Testis (tissue), 2 donors: ENCODE measurements at regions not wholly inside any gene's neighbourhood (a gene's known extent, or its start where the extent isn't known, plus 50 kb on each side); places are given as distances from the start of the nearest gene placed in this dataset.

ENCODE experiments used
- DNase-seq: peaks from one replicate; pipeline ENCODE4 v3.0.0-alpha.2; 2019
- H3K27ac ChIP-seq, 2 donors: fragments of 200-600 bp; sonication (generic); one replicate each; pipeline ENCODE4 v1.5.1; 2019
- H3K27me3 ChIP-seq: fragments of 200-600 bp; sonication (generic); one replicate; pipeline ENCODE4 v1.5.1; 2019
- H3K36me3 ChIP-seq: fragments of 200-600 bp; sonication (generic); one replicate; pipeline ENCODE4 v1.5.1; 2017; ENCODE audit warnings: low read depth; ENCODE audit errors: missing control alignments
- H3K4me1 ChIP-seq: fragments of 200-600 bp; sonication (generic); one replicate; pipeline ENCODE4 v1.5.1; 2019
- H3K4me3 ChIP-seq, 2 donors: fragments of 200-600 bp; sonication (generic); one replicate each; pipeline ENCODE4 v1.5.1; 2017 to 2019
- H3K9me3 ChIP-seq: fragments of 200-600 bp; sonication (generic); one replicate; pipeline ENCODE4 v1.5.1; 2017
- POLR2A ChIP-seq: fragments of 450-650 bp; IDR thresholded peaks from one replicate; pipeline ENCODE4 v1.6.1; 2017; ENCODE audit warnings: antibody characterized with exemption, mild to moderate bottlenecking, moderate library complexity
- WGBS, 2 donors: methylation state at CpG; one replicate each; pipeline ENCODE4 v1.1.5; 2018; 5-methylcytosine and 5-hydroxymethylcytosine counted together
- intact Hi-C: fragments of 100-400 bp; cut with DNase I; formaldehyde crosslinking; loops from one replicate; pipeline ENCODE4 v1.15.1; 2023; ENCODE audit warnings: low total_unique reads
- TF ChIP-seq, protein P1 (sequence below), 3 experiments: fragments of 450-650 bp in 2 of 3; fragments of 200-600 bp in 1 of 3; sonication (generic) in 1 of 3; IDR thresholded peaks; one replicate each; pipeline ENCODE4 v1.5.1; 2016 to 2019; ENCODE audit warnings: antibody characterized with exemption in 3 of 3, mild to moderate bottlenecking in 2 of 3, moderate library complexity in 1 of 3

DNA sequence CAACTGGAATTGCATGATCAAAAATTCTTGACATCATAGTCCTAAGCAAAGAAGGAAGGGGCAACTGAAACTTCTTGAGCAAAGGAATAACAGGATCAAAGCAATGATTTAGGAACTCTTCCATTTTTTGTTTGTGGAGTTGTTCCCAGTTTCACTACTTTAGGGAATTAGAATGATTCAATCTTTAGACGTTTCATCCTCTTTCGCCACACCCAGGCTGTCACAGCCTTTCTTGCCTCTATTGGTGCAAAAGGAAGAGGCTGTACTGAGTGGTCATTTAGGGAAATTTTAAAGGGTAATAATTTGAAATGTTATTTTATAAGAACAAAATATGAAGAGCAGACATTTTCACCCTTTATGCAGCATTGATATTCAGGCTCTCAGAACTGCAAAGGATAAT is 1026.0 kb upstream of the ARRDC3 start:
- TF ChIP-seq POLR2A, result no peak
- TF ChIP-seq, protein P1, sequence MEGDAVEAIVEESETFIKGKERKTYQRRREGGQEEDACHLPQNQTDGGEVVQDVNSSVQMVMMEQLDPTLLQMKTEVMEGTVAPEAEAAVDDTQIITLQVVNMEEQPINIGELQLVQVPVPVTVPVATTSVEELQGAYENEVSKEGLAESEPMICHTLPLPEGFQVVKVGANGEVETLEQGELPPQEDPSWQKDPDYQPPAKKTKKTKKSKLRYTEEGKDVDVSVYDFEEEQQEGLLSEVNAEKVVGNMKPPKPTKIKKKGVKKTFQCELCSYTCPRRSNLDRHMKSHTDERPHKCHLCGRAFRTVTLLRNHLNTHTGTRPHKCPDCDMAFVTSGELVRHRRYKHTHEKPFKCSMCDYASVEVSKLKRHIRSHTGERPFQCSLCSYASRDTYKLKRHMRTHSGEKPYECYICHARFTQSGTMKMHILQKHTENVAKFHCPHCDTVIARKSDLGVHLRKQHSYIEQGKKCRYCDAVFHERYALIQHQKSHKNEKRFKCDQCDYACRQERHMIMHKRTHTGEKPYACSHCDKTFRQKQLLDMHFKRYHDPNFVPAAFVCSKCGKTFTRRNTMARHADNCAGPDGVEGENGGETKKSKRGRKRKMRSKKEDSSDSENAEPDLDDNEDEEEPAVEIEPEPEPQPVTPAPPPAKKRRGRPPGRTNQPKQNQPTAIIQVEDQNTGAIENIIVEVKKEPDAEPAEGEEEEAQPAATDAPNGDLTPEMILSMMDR (IDR thresholded peaks at IDR 0.05), result no peak

DNA sequence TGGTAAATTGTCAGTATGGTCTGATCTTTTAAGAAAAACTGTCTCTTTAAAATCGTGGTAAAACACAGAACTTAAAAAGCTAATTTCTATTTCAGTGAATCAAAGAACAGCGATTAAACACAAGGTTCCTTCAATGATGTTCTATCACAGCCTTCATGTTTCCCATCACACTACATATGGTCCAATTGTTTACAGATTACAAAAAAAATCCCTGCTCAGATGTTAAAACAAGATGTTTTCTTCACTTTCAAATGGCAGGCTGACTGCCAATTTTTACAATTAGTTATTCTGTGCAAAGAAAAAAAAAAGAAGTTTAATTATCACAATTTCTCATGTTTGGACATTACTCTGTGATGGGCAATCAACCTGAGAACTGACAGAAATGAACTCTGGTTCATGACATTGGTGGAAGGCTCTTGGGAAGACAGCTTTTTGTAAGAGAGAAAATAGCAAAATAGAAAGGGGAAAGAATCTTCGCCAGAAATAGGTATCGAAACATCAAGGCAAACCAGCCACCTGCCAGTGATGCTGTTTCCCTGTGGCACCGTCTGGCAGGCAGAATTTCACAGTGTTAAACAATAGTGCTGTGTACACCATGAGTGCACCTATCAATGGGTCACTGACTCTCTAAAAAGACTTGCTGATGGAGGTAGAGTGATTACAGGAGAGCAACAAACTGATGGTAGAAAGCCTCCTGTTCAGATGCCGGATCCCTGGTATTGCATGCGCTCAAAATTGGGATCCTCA is 1020.0 kb upstream of the ARRDC3 start:
- Histone ChIP-seq H3K4me3 (no peak overlapping the region), H3K9me3 (no peaks in the 10 kb centered on the region), H3K4me1 (no peaks in the 10 kb centered on the region), H3K27ac (no peak overlapping the region), H3K27me3 (no peaks in the 10 kb centered on the region), H3K36me3 (no peaks in the 10 kb centered on the region)
- DNase-seq, result no peak
- intact Hi-C loops, result no loop called here
- WGBS, 2 donors, result 91% methylated on average over 7 of the region's 7 CpGs
- TF ChIP-seq POLR2A, result no peak
- TF ChIP-seq, protein P1 (IDR thresholded peaks at IDR 0.05), result no peak

More for the DNA sequence above, 1026.0 kb upstream of the ARRDC3 start:
- no peak for DNase-seq
- intact Hi-C loops, result no loop called here
- Histone ChIP-seq H3K4me3 (no peak overlapping the region), H3K4me1 (no peaks in the 10 kb centered on the region), H3K9me3 (no peaks in the 10 kb centered on the region), H3K36me3 (no peaks in the 10 kb centered on the region), H3K27ac (no peak overlapping the region), H3K27me3 (no peaks in the 10 kb centered on the region)
- 67 to 74% methylated on average over 2 of the region's 2 CpGs for whole genome bisulfite sequencing, 2 donors

DNA sequence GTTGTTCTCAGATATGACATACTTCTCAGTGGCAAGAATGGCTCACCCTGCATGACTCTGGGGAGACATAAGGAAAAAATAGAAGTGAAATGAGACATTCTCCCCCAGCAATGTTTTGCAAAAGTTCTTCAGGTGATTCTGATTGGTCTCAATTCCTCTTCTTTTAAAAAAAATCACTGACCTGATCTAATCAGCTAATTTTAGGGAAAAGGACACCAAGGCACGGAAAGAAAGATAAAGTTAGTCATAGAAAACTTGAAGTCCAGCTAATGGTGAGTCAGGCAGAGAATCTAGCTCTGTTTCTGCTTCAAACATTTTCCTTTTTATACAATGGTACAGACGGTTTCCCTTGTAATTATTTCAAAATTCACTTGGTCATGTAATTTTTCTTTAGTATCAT is 1018.9 kb upstream of the ARRDC3 start:
- intact Hi-C loops, result no loop called here
- DNase-seq, result no peak
- Histone ChIP-seq H3K27me3 (no peaks in the 10 kb centered on the region), H3K27ac (no peak overlapping the region), H3K36me3 (no peaks in the 10 kb centered on the region), H3K9me3 (no peaks in the 10 kb centered on the region), H3K4me1 (no peaks in the 10 kb centered on the region), H3K4me3 (no peak overlapping the region)
- WGBS, 2 donors, result 75 to 76% methylated on average over 2 of the region's 2 CpGs
- TF ChIP-seq POLR2A, result no peak
- TF ChIP-seq, protein P1 (IDR thresholded peaks at IDR 0.05), result no peak

DNA sequence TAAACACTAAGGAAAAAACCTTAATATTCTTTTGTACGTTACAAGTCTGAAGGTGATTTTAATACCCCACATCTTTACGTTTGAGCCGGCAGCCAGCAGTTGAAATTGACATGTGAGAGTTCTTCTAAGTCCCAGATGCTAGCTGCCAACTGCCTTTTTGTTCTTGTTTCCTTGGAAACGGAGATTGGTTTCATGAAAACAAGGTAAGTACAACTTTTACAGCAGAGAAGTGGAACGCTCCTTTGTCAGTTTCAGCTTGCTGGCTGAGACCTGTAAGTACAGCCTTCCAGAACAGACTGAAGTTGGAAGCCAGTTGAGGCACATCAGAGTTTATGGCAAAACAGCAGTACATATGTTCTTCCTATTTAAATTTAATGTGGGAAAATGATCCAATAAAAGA is 1018.4 kb upstream of the ARRDC3 start:
- H3K4me3 ChIP-seq, result no peak overlapping the region
- H3K27me3 ChIP-seq, result no peaks in the 10 kb centered on the region
- intact Hi-C loops, result no loop called here
- TF ChIP-seq, protein P1 (IDR thresholded peaks at IDR 0.05), result no peak
- TF ChIP-seq POLR2A, result no peak
- 51 to 66% methylated on average over 5 of the region's 5 CpGs for WGBS, 2 donors
- no peak for DNase-seq
- H3K27ac ChIP-seq, result no peak overlapping the region
- no peaks in the 10 kb centered on the region for H3K9me3 ChIP-seq
- H3K4me1 ChIP-seq, result no peaks in the 10 kb centered on the region
- H3K36me3 ChIP-seq, result no peaks in the 10 kb centered on the region

DNA sequence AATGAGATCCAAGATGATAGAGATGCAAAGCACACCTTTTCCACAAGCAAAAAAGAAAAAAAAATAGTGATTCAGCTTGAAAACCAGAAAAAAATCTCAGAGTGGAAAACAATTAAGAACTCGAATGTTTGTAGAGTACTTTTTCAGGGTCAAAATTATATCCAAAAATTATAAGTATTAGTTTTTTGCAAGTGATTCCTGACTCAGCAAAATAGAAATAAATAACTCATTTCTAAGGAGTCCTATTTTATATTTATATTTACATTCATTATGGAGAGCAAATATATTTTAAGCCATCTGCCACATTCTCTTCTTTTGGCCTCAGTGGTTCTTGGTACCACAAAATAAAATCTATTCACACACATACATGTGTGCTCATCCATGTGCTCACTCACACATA is 1011.8 kb upstream of the ARRDC3 start:
- DNase-seq, result no peak
- Histone ChIP-seq H3K4me3 (no peak overlapping the region), H3K4me1 (no peaks in the 10 kb centered on the region), H3K27ac (no peak overlapping the region), H3K36me3 (no peaks in the 10 kb centered on the region), H3K9me3 (no peaks in the 10 kb centered on the region), H3K27me3 (no peaks in the 10 kb centered on the region)
- intact Hi-C loops, result no loop called here
- no peak for TF ChIP-seq POLR2A
- TF ChIP-seq, protein P1 (IDR thresholded peaks at IDR 0.05), result no peak
- 76 to 82% methylated on average over 1 of the region's 1 CpG for WGBS, 2 donors
